H9 (cell line): ENCODE measurements at regions not wholly inside any gene's neighbourhood (a gene's known extent, or its start where the extent isn't known, plus 50 kb on each side); places are given as distances from the start of the nearest gene placed in this dataset.

Experiments used
- DNase-seq: peaks from one replicate; pipeline ENCODE4 v3.0.0-alpha.2; 2017
- H2AFZ ChIP-seq: one replicate; pipeline ENCODE4 v1.6.1; 2013; ENCODE audit warnings: mild to moderate bottlenecking, low read length, control low read depth, moderate library complexity
- H2AK5ac ChIP-seq: 2 replicates; pipeline ENCODE4 v1.6.1; 2013; ENCODE audit warnings: low read length, control low read depth, mixed read lengths; ENCODE audit not compliant: insufficient read length
- H2BK120ac ChIP-seq: one replicate; pipeline ENCODE4 v1.6.1; 2013; ENCODE audit warnings: low read depth, mild to moderate bottlenecking, low read length, control low read depth, inconsistent platforms; ENCODE audit not compliant: poor library complexity, severe bottlenecking
- H2BK12ac ChIP-seq: 2 replicates; pipeline ENCODE4 v1.6.1; 2013; ENCODE audit warnings: low read length, control low read depth, mixed read lengths, low read depth; ENCODE audit not compliant: insufficient read length
- H2BK15ac ChIP-seq: 2 replicates; pipeline ENCODE4 v1.6.1; 2013; ENCODE audit warnings: low read depth, low read length, control low read depth
- H2BK20ac ChIP-seq: one replicate; pipeline ENCODE4 v1.6.1; 2013; ENCODE audit warnings: low read depth, mild to moderate bottlenecking, low read length, control low read depth, inconsistent platforms; ENCODE audit not compliant: poor library complexity, severe bottlenecking
- H2BK5ac ChIP-seq: 2 replicates; pipeline ENCODE4 v1.6.1; 2013; ENCODE audit warnings: low read length, control low read depth, mixed read lengths; ENCODE audit not compliant: insufficient read length
- H3K14ac ChIP-seq: 2 replicates; pipeline ENCODE4 v1.6.1; 2013; ENCODE audit warnings: low read length, control low read depth; ENCODE audit not compliant: insufficient read depth
- H3K18ac ChIP-seq: 2 replicates; pipeline ENCODE4 v1.6.1; 2013; ENCODE audit warnings: low read depth, mild to moderate bottlenecking, mixed read lengths, low read length, control low read depth; ENCODE audit not compliant: insufficient read length
- H3K23ac ChIP-seq: 2 replicates; pipeline ENCODE4 v1.6.1; 2013; ENCODE audit warnings: low read length, control low read depth, mixed read lengths, low read depth; ENCODE audit not compliant: insufficient read length
- H3K23me2 ChIP-seq: 2 replicates; pipeline ENCODE4 v1.6.1; 2013; ENCODE audit warnings: low read depth, mild to moderate bottlenecking, mixed read lengths, low read length, control low read depth; ENCODE audit not compliant: insufficient read length, poor library complexity, severe bottlenecking
- H3K27ac ChIP-seq: 2 replicates; pipeline ENCODE4 v1.5.1; 2013; ENCODE audit warnings: low read length, control low read depth, mixed read lengths, low read depth; ENCODE audit not compliant: insufficient read length
- H3K27me3 ChIP-seq: 2 replicates; pipeline ENCODE4 v1.6.1; 2013; ENCODE audit warnings: low read length, control low read depth, inconsistent platforms; ENCODE audit not compliant: insufficient read depth
- H3K4ac ChIP-seq: 2 replicates; pipeline ENCODE4 v1.6.1; 2013; ENCODE audit warnings: low read depth, mild to moderate bottlenecking, control low read depth, inconsistent platforms, low read length, moderate library complexity
- H3K4me1 ChIP-seq: 2 replicates; pipeline ENCODE4 v1.6.1; 2013; ENCODE audit warnings: low read length, control low read depth, inconsistent platforms; ENCODE audit not compliant: insufficient read depth
- H3K4me2 ChIP-seq: 2 replicates; pipeline ENCODE4 v1.6.1; 2013; ENCODE audit warnings: low read length, control low read depth, mixed read lengths; ENCODE audit not compliant: insufficient read length, insufficient read depth
- H3K56ac ChIP-seq: 2 replicates; pipeline ENCODE4 v1.6.1; 2013; ENCODE audit warnings: low read depth, mild to moderate bottlenecking, mixed read lengths, low read length, control low read depth; ENCODE audit not compliant: insufficient read length
- H3K79me1 ChIP-seq: 2 replicates; pipeline ENCODE4 v1.6.1; 2013; ENCODE audit warnings: low read depth, mild to moderate bottlenecking, moderate library complexity, low read length, control low read depth, inconsistent platforms; ENCODE audit not compliant: insufficient read depth, poor library complexity, severe bottlenecking
- H3K79me2 ChIP-seq: 2 replicates; pipeline ENCODE4 v1.6.1; 2013; ENCODE audit warnings: low read length, control low read depth, inconsistent platforms; ENCODE audit not compliant: insufficient read depth
- H3K9ac ChIP-seq: 2 replicates; pipeline ENCODE4 v1.6.1; 2013; ENCODE audit warnings: low read length, control low read depth, mixed read lengths; ENCODE audit not compliant: insufficient read length; ENCODE audit errors: extremely low read depth
- H3K9me3 ChIP-seq: one replicate; pipeline ENCODE4 v1.6.1; 2013; ENCODE audit warnings: low read depth, low read length, inconsistent platforms; ENCODE audit not compliant: control insufficient read depth
- H3T11ph ChIP-seq: one replicate; pipeline ENCODE4 v1.6.1; 2013; ENCODE audit warnings: mild to moderate bottlenecking, low read length, control low read depth, inconsistent platforms
- H4K20me1 ChIP-seq: one replicate; pipeline ENCODE4 v1.6.1; 2013; ENCODE audit not compliant: control insufficient read depth, insufficient read length, insufficient read depth
- H4K5ac ChIP-seq: 2 replicates; pipeline ENCODE4 v1.6.1; 2013; ENCODE audit warnings: low read depth, mild to moderate bottlenecking, mixed read lengths, low read length, control low read depth; ENCODE audit not compliant: insufficient read length
- H4K8ac ChIP-seq: replicated peaks from 2 replicates; pipeline ENCODE4 v1.6.1; 2013; ENCODE audit warnings: low read length, control low read depth, mixed read lengths, low read depth; ENCODE audit not compliant: insufficient read length
- H4K91ac ChIP-seq: 2 replicates; pipeline ENCODE4 v1.6.1; 2013; ENCODE audit warnings: low read depth, mild to moderate bottlenecking, moderate library complexity, mixed read lengths, low read length, control low read depth; ENCODE audit not compliant: insufficient read length
- H3K27ac Mint-ChIP-seq, 3 experiments: 2 replicates in 2 of 3; 3 replicates in 1 of 3; pipeline ENCODE4 v1.8.0; 2020 to 2021; ENCODE audit warnings: mixed read lengths in 3 of 3, mild to moderate bottlenecking in 1 of 3, moderate library complexity in 1 of 3
- H3K27me3 Mint-ChIP-seq: 2 replicates; pipeline ENCODE4 v1.8.0; 2021; ENCODE audit warnings: low read depth, mild to moderate bottlenecking, moderate library complexity, mixed read lengths
- H3K36me3 Mint-ChIP-seq, 3 experiments: 2 replicates in 2 of 3; 3 replicates in 1 of 3; pipeline ENCODE4 v1.8.0; 2020 to 2021; ENCODE audit warnings: low read depth in 3 of 3, mixed read lengths in 3 of 3; ENCODE audit not compliant: insufficient read depth in 1 of 3
- H3K4me1 Mint-ChIP-seq, 2 experiments: 2 replicates each; pipeline ENCODE4 v1.8.0; 2020; ENCODE audit warnings: mixed read lengths in 2 of 2
- H3K4me3 Mint-ChIP-seq, 2 experiments: 2 replicates in 1 of 2; 3 replicates in 1 of 2; pipeline ENCODE4 v1.8.0; 2020 to 2021; ENCODE audit warnings: mild to moderate bottlenecking in 2 of 2, mixed read lengths in 2 of 2, moderate library complexity in 1 of 2
- H3K9me3 Mint-ChIP-seq, 2 experiments: 2 replicates in 1 of 2; 3 replicates in 1 of 2; pipeline ENCODE4 v1.8.0; 2020; ENCODE audit warnings: mild to moderate bottlenecking in 2 of 2, mixed read lengths in 2 of 2, moderate library complexity in 1 of 2
- WGBS: extraction: QIAGEN DNeasy Blood & Tissue Kit; methylation state at CpG from one replicate; pipeline ENCODE4 v1.1.7; 2013; ENCODE audit warnings: missing lambda C conversion rate, low lambda C conversion rate, mixed read lengths; ENCODE audit not compliant: insufficient read length; ENCODE audit errors: extremely low coverage; 5-methylcytosine and 5-hydroxymethylcytosine counted together
- TF ChIP-seq, protein P1 (sequence below): fragments of 200-600 bp; sonication (generic); conservative IDR thresholded peaks from 3 replicates; pipeline ENCODE4 v1.8.0; 2021; ENCODE audit warnings: antibody characterized with exemption, mild to moderate bottlenecking

DNA sequence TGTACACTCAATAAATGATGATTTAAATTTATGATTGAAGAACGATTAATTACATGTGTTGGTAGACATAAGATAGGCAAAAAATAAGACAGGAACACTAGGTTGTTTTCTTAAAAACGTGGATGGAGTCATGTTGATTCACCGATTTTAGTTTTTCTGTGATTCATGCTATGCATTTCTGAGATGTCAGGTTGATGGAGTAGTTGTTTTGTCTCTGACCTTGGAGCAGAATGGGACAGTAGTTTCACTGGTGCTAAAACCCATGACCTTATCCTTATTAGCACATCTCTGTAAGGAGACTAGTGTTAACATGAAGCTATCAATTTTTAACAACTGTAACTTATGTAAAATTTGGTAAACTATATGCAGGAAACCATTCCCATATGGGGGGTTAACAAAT lies 611.6 kb upstream of the FZD8 start:
- TF ChIP-seq, protein P1, sequence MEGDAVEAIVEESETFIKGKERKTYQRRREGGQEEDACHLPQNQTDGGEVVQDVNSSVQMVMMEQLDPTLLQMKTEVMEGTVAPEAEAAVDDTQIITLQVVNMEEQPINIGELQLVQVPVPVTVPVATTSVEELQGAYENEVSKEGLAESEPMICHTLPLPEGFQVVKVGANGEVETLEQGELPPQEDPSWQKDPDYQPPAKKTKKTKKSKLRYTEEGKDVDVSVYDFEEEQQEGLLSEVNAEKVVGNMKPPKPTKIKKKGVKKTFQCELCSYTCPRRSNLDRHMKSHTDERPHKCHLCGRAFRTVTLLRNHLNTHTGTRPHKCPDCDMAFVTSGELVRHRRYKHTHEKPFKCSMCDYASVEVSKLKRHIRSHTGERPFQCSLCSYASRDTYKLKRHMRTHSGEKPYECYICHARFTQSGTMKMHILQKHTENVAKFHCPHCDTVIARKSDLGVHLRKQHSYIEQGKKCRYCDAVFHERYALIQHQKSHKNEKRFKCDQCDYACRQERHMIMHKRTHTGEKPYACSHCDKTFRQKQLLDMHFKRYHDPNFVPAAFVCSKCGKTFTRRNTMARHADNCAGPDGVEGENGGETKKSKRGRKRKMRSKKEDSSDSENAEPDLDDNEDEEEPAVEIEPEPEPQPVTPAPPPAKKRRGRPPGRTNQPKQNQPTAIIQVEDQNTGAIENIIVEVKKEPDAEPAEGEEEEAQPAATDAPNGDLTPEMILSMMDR = no peak
- Histone ChIP-seq H4K8ac (no peak overlapping the region), H2BK15ac (no peak overlapping the region), H3K27ac (no peak overlapping the region), H2BK5ac (no peak overlapping the region), H4K5ac (no peak overlapping the region), H3K23ac (no peak overlapping the region), H3K27me3 (no peaks in the 10 kb centered on the region), H3K9ac (no peak overlapping the region), H3K9me3 (no peaks in the 10 kb centered on the region), H3K4ac (no peak overlapping the region), H2BK12ac (no peak overlapping the region), H3K79me1 (no peaks in the 10 kb centered on the region), H3K4me1 (no peaks in the 10 kb centered on the region), H2BK120ac (no peak overlapping the region), H3K23me2 (no peaks in the 10 kb centered on the region), H2AFZ (no peak overlapping the region), H4K91ac (no peak overlapping the region), H3K79me2 (no peaks in the 10 kb centered on the region), H3T11ph (no peak overlapping the region), H2AK5ac (no peak overlapping the region), H3K4me2 (no peak overlapping the region), H3K18ac (no peak overlapping the region), H3K14ac (no peak overlapping the region), H2BK20ac (no peak overlapping the region), H4K20me1 (no peaks in the 10 kb centered on the region), H3K56ac (no peak overlapping the region)
- Mint-ChIP-seq H3K27me3 (no peaks in the 10 kb centered on the region; the same call in 1 of the 2 replicates), H3K9me3 (no peaks in the 10 kb centered on the region), H3K4me1 (no peaks in the 10 kb centered on the region), H3K4me3 (no peak overlapping the region), H3K36me3 (no peaks in the 10 kb centered on the region; a peak in 1 of 7 replicates), H3K27ac (no peak overlapping the region)
- 100% methylated on average over 1 of the region's 3 CpGs for WGBS
- no peak for DNase-seq
